D341Med (cell line): ENCODE measurements at regions not wholly inside any gene's neighbourhood (a gene's known extent, or its start where the extent isn't known, plus 50 kb on each side); places are given as distances from the start of the nearest gene placed in this dataset.

Experiments
- DNase-seq: peaks from one replicate; pipeline ENCODE4 v3.0.0; 2012; ENCODE audit warnings: low spot score

DNA sequence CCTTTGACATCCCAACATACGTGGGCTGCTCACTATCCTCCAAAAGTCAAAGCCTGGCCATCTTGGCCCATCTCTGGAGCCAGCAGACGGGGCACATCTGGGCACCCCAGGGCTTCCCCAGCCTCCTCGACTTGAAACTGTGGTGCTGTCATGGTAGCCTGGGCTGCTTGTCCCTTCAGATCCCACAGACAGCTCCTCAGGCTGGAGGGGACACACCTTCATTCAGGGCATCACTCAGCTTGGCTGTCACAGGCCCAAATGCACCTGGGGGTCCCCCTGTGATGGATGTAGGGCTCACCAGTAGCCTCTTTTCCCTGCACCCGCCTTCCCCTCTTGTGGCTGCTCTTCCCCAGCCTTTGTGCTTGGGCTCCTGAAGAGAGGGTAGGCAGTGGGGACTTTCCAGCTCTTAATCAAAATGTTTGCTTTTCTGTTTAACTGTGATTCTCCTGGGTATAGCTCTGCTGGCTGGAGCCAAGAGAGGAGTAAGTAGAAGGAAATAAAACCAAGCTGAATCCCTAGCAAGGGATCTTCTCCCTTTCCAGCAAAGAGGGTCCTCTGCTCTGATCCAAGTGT, 92.3 kb downstream of the GYPC start:
- DNase-seq = no peak

DNA sequence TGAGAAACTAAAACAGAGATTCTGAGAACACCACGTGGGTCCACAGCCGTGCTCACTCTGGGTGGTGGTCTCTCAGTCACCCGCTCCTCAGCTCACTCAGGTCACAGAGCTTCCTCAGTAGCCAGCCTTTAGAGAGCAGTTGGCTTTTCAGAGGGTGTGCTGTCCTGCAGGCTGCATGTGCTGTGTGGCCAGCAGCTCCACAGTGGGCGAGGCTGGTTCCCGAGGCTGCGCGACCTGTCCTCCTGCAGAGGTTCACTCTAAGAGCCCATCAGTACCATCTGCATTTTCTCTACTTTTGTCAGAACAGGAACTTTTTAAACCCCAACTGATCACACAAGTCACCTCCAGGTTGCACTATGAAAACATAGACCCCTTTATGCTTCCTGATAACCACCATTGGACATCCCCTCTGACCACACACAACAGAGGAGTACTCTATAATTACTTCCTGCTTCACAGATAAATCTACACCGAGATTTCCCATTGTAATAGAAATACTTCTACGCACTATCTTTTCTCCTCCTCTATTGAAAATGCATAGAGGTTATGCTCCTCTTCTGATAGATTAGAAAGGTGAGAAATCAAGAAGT, 93.1 kb downstream of the GYPC start:
- DNase-seq = no peak

DNA sequence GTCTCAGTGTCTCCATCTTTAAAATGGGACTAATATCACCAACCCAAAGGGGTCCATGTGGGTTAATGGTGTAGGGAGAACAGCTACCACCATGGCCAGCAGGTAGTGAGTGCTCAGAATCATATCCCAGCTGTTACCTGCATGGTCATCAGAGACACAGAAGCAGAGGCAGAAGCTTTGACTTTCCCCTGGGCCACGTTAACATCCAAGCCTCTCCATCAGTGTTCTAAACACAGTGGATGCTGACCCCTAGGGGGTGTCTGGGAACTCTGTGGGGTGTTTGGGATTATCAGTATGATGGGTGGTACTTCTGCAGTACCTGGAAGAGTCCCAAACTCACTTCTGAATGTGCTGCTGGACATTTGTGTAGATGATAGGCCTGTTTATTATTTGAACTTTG, 93.6 kb downstream of the GYPC start:
- no peak for DNase-seq

DNA sequence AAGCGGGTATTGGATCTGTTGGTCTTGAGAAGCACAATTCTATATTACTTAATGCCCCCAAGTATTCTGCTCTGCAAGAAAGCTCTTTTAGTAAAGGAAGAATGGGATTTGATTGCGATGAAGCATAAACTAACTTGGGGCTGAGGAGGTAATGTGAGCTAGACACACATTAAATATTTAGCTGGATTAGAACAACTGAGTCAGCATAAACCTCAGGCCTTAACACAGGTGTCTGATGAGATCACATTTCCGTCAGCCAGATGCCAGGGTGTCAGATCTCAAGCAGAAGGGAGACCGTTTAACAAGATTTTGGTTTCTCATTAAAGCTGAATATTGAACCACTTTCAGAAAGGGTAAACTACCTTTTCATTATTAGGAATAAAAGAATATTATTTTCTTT, 94.5 kb downstream of the GYPC start:
- DNase-seq = no peak

DNA sequence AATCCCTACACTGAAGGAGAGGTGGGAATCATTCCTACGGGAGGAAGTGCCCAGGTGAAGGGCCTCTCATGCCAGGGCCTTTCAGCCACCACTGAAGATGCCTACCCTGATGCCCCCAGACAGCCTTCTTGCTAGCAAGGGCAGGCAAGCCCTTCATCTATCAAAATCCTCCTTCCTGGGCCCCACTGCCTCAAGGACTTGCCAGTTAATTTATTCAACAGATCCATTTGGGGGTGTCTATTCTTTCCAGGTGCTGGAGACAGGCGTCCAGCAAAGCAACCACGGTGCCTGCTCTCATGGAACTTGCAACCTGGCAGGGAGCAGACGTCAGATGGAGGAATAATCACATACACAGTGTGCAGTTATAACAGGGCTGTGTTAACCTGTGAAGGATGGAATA, 95.5 kb downstream of the GYPC start:
- DNase-seq = no peak

DNA sequence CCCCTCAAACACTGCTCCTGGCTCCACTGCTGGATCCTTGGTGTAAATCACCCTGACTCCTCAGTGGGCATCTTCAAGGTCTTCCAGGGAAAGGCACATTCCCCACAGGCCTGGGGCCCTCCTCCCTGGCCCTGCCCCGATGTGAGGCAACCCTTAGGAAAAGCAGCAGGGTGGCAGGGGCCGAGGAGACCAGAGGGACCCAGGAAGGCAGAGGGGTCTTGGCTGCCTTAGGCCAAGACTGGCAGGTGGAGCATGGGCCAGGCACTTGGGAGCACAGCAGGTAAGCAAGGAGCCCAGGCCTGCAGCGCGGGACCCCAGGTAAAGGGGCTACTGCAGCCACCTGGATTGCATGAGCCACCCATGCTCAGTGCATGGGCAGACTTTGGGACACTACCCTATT, 96.9 kb downstream of the GYPC start:
- DNase-seq = no peak

DNA sequence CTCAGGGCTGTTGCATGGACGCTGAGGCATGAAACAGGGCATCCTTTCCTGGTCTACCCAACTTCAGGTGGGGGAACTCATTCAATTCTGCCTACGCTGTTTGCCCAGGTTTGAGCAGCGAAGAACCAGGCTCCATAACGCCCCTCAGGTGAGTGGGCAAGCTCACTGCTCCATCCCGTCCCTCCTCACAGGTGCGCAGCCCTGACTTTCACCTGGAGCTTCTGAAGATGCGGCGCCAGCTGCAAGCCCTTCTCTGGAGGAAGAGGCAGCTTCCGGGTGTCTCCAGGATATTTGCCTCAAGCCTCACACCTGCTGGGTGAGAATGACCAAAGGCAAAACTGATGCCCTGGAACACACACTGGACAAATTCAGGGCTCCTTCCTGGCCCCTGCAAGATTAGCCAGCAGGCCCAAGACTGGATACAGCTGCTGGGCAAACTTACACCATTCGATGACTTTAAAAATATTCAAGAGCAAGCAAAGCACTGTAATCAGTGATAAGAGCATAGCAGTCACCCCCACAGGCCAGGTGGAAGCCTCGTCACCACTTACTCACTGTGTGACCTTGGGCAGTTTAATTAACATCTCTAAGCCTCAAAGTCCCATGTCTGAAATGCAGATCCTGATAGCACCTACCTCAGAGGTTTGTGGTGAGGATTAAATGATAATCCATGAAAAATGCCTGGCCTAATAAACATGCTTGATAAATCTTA, 97.7 kb downstream of the GYPC start:
- DNase-seq = no peak

DNA sequence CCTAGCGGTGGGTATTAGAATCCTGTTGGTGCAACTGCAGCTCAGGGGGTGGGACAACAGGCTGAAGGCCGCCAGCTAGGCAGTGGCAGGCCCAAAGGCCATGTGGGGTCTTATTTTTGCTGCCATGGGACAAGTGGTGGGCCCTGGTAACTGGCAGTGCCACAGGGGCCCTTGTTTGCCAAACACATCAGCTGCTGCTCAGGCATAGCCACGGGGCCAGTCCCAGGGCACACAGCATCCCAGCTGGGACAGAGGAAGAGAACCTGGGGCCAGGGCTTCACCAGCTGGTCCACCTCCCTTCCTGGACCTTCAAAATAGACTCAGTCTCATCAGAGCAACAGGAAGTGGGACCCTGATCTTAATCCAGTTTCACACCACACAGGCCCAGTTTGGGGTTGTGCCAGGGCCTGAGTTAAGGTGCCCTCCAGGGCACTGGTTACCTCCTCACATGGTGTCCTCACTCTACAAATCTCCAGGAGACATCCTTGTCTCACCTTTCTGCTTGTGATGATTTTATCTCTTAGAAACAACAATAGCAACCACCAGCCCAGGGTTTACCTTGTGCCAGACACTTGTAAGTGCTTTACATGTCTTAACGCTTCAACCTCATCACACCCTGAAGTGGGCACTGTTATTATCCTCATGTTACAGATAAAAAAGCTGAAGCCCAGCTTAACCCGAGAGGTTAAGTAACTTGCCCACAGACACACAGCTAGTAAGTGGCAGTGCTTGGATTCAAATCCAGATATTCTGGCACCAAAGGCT, 98.5 kb downstream of the GYPC start:
- DNase-seq = no peak

DNA sequence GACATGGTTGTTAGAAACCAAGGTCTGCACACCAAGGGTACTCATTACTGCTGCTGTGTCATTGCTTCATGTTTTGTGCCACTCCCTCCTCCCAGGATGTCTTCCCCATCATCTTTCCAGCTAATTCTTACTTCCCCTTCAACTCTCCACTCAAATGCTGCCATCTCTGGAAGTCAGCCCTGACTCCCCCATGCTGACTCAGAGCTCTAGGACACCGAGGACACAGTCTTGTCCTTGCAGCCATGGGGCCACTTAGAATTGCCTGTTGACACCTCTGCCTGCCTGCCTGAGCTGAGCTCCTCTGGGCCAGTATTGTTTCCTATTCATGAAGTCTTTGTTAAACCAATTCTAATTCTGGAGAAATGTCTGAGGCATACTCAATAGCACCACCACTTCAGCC, 100.2 kb downstream of the GYPC start:
- no peak for DNase-seq

DNA sequence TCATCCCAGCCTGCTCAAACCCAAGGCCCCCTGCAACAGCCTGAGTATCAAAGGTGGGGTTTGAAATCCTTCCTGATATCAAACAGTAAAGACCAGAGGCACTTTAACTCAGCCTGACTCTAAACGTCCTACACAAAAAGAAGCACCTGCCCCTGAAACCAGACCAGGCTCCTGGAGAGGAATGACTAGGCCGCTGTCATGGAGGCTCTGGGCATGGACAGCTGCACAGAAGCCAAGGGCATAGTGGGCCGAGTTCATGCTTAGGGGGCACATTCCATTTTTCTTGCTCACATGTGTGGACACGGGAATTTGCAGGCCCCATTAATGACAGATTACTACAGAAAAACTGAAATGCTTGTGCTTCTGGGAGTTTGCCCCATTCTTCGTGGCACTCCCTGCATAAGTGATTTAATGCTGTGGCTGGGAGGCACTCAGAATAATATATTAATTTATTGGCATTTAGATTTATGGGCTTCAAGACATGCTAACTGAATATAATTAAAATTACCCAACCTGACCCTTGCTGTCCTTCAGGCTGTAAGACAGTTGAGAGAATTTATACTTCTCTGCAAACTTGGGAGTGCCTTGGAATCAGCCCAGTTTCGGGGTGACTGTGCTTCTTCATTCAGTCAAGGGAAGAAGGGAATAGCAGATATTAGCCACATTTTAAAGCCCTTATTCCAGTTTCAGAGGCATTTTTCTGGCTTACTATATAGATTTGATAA, 105.5 kb downstream of the GYPC start:
- no peak for DNase-seq

DNA sequence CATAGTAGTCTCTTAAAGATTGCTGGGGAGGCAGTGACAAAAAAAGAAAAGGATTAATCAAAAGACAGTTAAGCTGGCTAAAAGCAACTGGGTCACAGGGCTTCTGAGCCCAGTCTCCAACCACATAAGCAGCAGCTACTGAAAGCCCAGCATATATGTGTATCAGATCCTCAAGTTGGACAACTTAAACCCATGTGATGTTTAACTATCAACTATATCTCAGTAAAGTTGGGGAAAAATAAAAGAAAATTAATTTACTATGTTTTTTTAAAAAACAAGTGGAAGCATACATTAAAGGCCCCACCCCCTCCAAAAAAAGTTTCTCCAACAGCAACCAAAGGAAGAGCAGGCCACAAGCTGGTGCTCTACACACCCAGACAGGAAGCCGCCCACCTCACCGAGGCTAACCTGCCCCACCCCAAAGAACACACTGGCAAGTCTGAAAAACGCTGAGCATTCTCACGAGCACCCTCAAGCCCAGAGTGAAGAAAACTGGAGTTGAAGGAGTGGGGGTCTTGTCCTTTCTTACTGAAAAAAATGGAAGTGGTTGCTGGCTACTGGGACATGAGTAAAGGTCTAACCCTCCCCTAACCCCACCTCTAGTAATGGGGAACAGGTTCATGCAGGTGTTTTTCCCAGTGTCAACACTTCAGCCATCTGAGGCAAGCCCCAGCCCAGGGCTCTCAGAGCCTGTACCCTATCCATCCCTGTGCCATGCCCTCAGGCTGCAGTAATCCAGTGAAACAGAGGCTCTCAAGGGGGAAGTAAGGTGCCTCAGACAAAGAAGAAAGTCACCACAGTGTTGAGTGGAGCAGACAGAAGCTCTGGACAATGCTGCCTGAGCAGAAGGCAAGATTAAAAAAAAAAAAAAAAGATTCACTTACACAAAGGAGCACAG, 106.3 kb downstream of the GYPC start:
- no peak for DNase-seq

DNA sequence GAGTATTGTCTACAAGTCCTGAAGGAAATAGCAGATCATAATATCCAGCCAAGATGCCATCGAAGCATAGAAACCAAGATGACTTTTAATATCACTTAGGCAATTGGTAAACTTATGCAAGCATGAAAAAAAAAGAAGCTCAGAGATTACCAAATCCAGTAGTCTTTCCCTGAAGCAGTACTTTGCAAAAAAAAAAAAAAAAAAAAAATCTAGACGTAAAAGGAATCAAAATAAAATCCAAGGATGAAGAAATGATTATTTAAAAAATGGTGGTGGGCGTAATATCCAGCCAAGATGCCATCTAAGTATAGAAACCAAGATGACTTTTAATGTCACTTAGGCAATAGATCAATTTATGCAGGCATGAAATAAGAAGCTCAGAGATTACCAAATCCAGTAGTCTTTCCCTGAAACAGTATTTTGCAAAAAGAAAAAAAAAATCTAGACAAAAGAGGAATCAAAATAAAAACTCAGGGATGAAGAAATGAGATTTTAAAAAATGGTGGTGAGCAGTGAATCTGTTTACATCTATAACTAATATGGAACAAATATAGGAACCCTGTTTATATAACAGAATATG, 108.8 kb downstream of the GYPC start:
- no peak for DNase-seq

DNA sequence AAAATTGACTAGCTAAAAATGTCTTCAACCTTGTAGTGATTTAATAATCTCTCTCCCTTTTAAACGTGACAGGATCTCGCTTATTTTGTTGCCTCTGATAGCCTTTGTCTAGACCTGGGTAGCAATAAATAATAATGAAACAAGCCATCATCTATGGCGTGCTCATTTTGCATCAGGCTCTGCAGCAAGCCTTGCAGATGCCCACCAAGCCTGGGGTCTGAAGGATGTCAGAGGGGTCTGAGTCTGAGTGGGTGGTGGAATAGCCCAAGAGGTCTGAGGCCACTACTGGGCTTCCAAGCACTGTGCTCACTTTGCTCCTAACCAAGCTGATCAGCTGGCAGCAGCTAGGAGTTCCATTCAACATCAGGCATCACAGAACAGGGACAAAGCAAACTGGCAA, 109.4 kb downstream of the GYPC start:
- DNase-seq = no peak

DNA sequence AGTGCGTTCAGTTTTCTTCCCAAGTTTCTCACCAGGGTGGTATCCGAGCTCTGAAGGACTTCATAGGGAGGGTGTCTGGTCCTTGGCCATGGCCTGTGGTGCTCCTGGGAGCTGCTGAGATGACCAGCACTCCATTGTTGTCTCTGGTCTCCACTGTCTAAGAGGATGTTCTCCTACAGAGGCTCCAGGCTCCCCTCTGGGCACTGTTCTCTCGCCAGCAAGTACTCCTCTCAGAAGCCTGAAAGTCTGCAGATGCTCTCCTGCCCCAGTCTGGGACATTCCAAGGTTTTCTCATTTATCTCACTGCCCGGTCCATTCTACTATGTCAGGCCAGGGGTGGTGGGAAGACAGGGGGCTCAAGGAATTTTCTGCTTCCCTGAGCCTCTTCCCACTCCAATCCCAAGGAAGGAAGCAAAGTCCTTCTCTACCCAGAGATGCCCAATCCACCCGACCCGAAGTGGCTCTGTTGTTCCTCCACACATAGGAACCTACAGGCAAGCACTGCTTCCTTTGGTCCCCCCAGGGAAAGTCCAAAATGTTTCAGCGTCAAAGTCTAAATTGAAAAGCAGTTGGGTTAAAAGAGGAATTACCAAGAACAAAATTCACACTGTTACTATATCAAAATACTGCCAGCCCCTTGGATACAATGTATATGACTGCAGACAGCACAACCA, 110.5 kb downstream of the GYPC start:
- no peak for DNase-seq

DNA sequence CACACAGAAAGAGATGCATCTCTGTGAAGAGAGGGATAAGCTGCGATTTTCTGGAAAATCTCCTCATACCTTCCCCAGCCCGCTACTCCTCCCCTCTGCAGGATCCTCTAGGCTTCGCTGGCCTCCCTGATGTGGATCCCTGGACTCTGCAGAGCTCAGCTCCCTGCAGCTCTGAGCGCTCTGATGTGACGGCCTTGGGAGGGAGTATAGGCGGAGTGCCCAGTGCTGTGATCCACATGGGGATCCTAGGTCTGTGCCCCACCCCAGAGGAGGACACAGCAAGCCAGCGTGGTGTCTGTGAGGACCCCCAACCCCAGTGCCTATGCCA, 111.0 kb downstream of the GYPC start:
- DNase-seq = no peak

DNA sequence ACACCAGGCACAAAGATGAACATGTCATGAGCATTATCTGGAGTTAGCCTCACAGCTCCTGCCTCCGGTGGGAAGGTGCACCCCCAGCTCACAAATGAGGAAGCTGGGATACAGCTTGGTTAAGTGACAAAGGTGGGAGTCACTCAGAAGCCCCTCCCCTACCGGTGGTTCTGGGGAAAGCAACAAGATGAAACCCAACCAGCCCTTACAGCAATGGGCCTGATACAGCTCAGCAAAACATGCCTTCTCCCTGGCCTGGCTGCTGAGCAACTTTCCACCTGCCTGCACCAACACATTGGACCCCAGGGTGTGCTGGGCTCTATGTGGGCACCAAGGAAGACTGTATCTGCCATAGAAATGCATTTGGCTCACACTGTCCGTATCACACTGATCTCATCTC, 113.2 kb downstream of the GYPC start:
- DNase-seq = no peak

DNA sequence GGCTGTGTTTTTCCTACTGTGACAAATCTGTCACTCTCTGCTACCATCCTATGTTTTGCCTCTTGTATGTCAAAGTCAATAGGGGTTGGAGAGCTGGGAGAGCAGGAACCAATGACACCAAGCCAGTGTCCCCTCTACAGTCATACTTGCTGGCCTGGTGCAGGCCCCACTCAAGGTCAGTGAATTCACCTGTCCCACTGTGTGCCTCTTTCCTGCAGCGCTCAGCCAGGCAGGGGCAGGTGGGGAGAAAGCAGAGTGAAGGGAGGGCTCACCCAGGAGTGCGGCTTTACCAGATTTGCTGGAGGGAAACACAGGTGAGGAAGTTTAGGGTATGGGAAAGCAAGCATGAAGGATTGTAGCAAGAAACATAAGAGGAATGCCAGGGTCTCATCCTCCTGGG, 114.5 kb downstream of the GYPC start:
- DNase-seq = no peak

DNA sequence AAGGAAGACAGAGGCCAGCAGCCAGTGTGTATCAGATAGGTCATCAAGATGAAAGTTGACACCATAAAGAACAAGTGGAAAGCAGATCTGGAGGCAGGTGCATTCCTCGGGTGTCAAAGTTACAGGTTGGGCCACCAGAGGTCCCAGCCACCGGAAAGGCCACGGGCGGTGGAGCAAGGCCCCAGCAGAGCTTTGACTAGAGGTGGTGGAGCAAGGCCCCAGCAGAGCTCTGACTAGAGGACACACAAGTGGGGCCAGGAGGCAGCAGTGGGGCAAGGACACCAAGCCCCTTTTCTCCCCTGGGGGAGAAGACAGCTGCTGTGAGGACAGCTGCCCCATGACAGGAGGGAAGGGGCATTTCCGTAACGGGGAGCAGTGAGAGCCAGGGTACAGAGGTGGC, 115.1 kb downstream of the GYPC start:
- no peak for DNase-seq

DNA sequence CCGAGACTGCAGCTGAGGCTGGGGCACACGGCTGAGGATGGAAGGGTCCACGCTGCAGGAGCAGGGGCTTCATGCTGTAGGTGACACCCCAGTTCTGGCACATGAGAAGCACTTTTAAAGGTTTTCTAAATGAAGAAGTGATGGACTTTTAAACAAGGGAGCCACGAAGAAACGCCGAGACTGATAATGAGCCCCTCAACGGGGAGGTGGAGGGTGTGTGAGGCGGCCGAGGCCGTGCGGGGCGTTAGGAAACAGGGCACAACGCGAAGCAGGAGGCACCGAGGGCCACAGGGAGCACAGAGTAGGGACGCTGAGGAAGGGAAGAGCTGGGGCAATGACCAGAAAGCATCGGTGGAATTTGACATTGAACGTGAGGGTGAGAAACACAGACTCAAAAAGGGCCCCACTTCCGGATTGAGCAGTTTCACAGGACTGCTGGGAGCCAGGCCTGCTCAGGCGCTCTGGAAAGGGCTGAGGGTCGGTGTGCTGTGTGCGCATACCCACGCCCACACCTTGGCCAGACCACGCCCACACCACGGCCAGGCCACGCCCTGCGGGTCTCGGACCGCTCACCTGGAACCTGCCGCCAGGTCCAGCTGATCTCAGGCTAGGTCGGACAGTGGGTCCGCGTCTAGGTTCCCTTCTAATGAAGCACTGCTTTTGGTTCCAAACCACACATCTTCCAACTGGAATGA, 115.7 kb downstream of the GYPC start:
- DNase-seq = no peak

DNA sequence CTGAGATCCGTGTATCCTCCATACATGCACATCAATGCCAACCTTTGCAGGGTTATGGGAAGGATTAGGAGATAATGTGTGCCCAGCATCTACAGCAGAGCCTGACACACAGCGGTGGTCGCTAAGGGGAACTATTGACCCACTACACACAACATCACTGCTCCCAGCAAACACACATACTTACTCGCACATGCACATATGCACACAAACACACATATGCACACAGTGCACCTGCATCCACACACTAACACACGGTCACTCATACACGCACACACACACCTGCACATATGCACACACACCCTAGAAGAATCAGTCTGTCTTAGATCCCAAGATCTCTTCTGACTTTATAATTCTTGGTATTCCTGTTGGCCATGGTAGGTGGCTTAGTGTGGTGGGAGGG, 118.3 kb downstream of the GYPC start:
- no peak for DNase-seq
